Transverse colon (tissue), 4 donors: ENCODE measurements at regions not wholly inside any gene's neighbourhood (a gene's known extent, or its start where the extent isn't known, plus 50 kb on each side); places are given as distances from the start of the nearest gene placed in this dataset.
"Not testable (repeated sequence)": the region's sequence is repeated elsewhere in the genome, so short reads cannot be mapped to it uniquely, and the experiment has no call there.

Source experiments
- DNase-seq: peaks from one replicate; pipeline ENCODE4 v3.0.0-alpha.2; 2019
- H3K27ac ChIP-seq, 4 donors: fragments of 200-600 bp; sonication (generic); 2 replicates each; pipeline ENCODE4 v1.5.1; 2016 to 2018; ENCODE audit warnings: inconsistent platforms in 4 of 4
- H3K27me3 ChIP-seq: fragments of 200-600 bp; sonication (generic); 2 replicates; pipeline ENCODE4 v1.5.1; 2017; ENCODE audit warnings: inconsistent platforms
- H3K36me3 ChIP-seq, 4 donors: fragments of 200-600 bp; sonication (generic); 2 replicates each; pipeline ENCODE4 v1.5.1; 2017 to 2019; ENCODE audit warnings: inconsistent platforms in 4 of 4
- H3K4me1 ChIP-seq, 4 donors: fragments of 200-600 bp; sonication (generic); 2 replicates each; pipeline ENCODE4 v1.5.1; 2017 to 2020; ENCODE audit warnings: inconsistent platforms in 4 of 4
- H3K4me3 ChIP-seq, 4 donors: fragments of 200-600 bp; sonication (generic); 1 replicate in 1 of 4; 2 replicates in 3 of 4; pipeline versions ENCODE4 v1.5.1 to v1.6.1; 2017 to 2019; ENCODE audit warnings: inconsistent platforms in 4 of 4
- H3K9me3 ChIP-seq, 2 donors: fragments of 200-600 bp; sonication (generic); 2 replicates each; pipeline ENCODE4 v1.5.1; 2017 to 2019; ENCODE audit warnings: inconsistent platforms in 2 of 2
- CTCF ChIP-seq, 5 experiments: fragments of 200-600 bp in 3 of 5; fragments of 450-650 bp in 2 of 5; sonication (generic) in 3 of 5; IDR thresholded peaks; 1 replicate in 2 of 5; 2 replicates in 3 of 5; pipeline ENCODE4 v1.5.1; 2016 to 2017; ENCODE audit warnings: antibody characterized with exemption in 5 of 5, inconsistent platforms in 3 of 5, mild to moderate bottlenecking in 2 of 5, moderate library complexity in 1 of 5
- EP300 ChIP-seq: sonication (generic); formaldehyde crosslinking; IDR thresholded peaks from one replicate; pipeline ENCODE4 v1.6.1; 2017; ENCODE audit warnings: antibody characterized with exemption, low read depth
- POLR2A ChIP-seq: fragments of 450-650 bp; IDR thresholded peaks from one replicate; pipeline ENCODE4 v1.6.1; 2016; ENCODE audit warnings: antibody characterized with exemption, mild to moderate bottlenecking, moderate library complexity
- POLR2AphosphoS5 ChIP-seq, 3 donors: sonication (generic); formaldehyde crosslinking; IDR thresholded peaks; one replicate each; pipeline ENCODE4 v1.6.1; 2016; ENCODE audit warnings: antibody characterized with exemption in 3 of 3
- WGBS, 2 donors: methylation state at CpG; one replicate each; pipeline ENCODE4 v1.1.5; 2018; ENCODE audit warnings: low coverage in 1 of 2; 5-methylcytosine and 5-hydroxymethylcytosine counted together
- in situ Hi-C, 4 donors: fragments of 200-750 bp; cut with MboI; loops; one replicate each; pipeline versions ENCODE4 v1.15.0 to v1.15.1; 2017; ENCODE audit warnings: low sequenced_read_pairs in 3 of 4, low pct_ligation_motif_present in 1 of 4, low pct_unique_long_range_greater_than_20kb in 1 of 4
- intact Hi-C: fragments of 100-400 bp; cut with DNase I; formaldehyde crosslinking; loops from one replicate; pipeline ENCODE4 v1.15.1; 2023; ENCODE audit warnings: low total_unique reads

GRCh38 chr20:1754749-1755148 lies 97.2 kb upstream of the SIRPG start:
- no peak overlapping the region for H3K4me3 ChIP-seq
- H3K27me3 ChIP-seq, result no peaks in the 10 kb centered on the region
- H3K4me1 ChIP-seq, result peaks cover 0 to 32% (median 13%) of the 10 kb centered on the region in 4 donors
- intact Hi-C loops, result no loop called here
- 83 to 95% methylated on average over 4 of the region's 4 CpGs for WGBS, 2 donors
- no peak for DNase-seq
- H3K27ac ChIP-seq, result no peak overlapping the region
- no peaks in the 10 kb centered on the region for H3K9me3 ChIP-seq
- TF ChIP-seq EP300 (no peak), POLR2AphosphoS5 (IDR thresholded peaks at IDR 0.05) (no peak), POLR2A (no peak), CTCF (IDR thresholded peaks at IDR 0.05) (no peak)
- H3K36me3 ChIP-seq, result no peaks in the 10 kb centered on the region
- in situ Hi-C loops, result loop anchor here in 1 of 4 donors (25.0 kb wide), 2 partner anchors 242 to 408 kb away; no protein-coding TSS in a partner anchor

- H3K27ac ChIP-seq, result no peak overlapping the region
- no peaks in the 10 kb centered on the region for H3K36me3 ChIP-seq
- no peak for DNase-seq
- in situ Hi-C loops, result loop anchor here in 1 of 4 donors (25.0 kb wide), 2 partner anchors 242 to 408 kb away; no protein-coding TSS in a partner anchor
- TF ChIP-seq POLR2AphosphoS5 (IDR thresholded peaks at IDR 0.05), result no peak
- TF ChIP-seq POLR2A, result no peak
- TF ChIP-seq CTCF (IDR thresholded peaks at IDR 0.05), result no peak
- no peak for TF ChIP-seq EP300
- H3K9me3 ChIP-seq, result no peaks in the 10 kb centered on the region
- H3K27me3 ChIP-seq, result no peaks in the 10 kb centered on the region
- 67 to 91% methylated on average over 2 of the region's 2 CpGs for WGBS, 2 donors
- H3K4me3 ChIP-seq, result no peak overlapping the region
- intact Hi-C loops, result no loop called here
- peaks cover 0 to 28% (median 13%) of the 10 kb centered on the region in 4 donors for H3K4me1 ChIP-seq
These were observed 96.7 kb upstream of the SIRPG start for GRCh38 chr20:1754306-1754705.

GRCh38 chr20:1752045-1752444 lies 94.5 kb upstream of the SIRPG start:
- H3K4me1 ChIP-seq, result peaks cover 0 to 6% (median 5%) of the 10 kb centered on the region in 4 donors
- no peak overlapping the region for H3K4me3 ChIP-seq
- DNase-seq, result no peak
- in situ Hi-C loops, result loop anchor here in 1 of 4 donors (25.0 kb wide), 2 partner anchors 240 to 410 kb away; no protein-coding TSS in a partner anchor
- H3K27me3 ChIP-seq, result no peaks in the 10 kb centered on the region
- no peaks in the 10 kb centered on the region for H3K9me3 ChIP-seq
- TF ChIP-seq POLR2A, result no peak
- no peaks in the 10 kb centered on the region for H3K36me3 ChIP-seq
- no peak overlapping the region for H3K27ac ChIP-seq
- intact Hi-C loops, result no loop called here

GRCh38 chr20:1748777-1749176 lies 91.2 kb upstream of the SIRPG start:
- no peaks in the 10 kb centered on the region for H3K27me3 ChIP-seq
- H3K4me1 ChIP-seq, result no peaks in the 10 kb centered on the region
- no peak overlapping the region for H3K4me3 ChIP-seq
- in situ Hi-C loops (no loop called here), intact Hi-C loops (no loop called here)
- TF ChIP-seq CTCF (IDR thresholded peaks at IDR 0.05), result no peak
- no peak for TF ChIP-seq POLR2A
- no peak for TF ChIP-seq EP300
- no peak for TF ChIP-seq POLR2AphosphoS5 (IDR thresholded peaks at IDR 0.05)
- no peaks in the 10 kb centered on the region for H3K36me3 ChIP-seq
- DNase-seq, result no peak
- H3K27ac ChIP-seq, result no peak overlapping the region
- H3K9me3 ChIP-seq, result no peaks in the 10 kb centered on the region

- no peak for DNase-seq
- Histone ChIP-seq H3K4me1 (no peaks in the 10 kb centered on the region), H3K4me3 (no peak overlapping the region), H3K27me3 (no peaks in the 10 kb centered on the region), H3K27ac (no peak overlapping the region), H3K9me3 (no peaks in the 10 kb centered on the region), H3K36me3 (no peaks in the 10 kb centered on the region)
- TF ChIP-seq POLR2A, result no peak
- TF ChIP-seq POLR2AphosphoS5 (IDR thresholded peaks at IDR 0.05), result no peak
- no peak for TF ChIP-seq EP300
- TF ChIP-seq CTCF (IDR thresholded peaks at IDR 0.05), result no peak
- in situ Hi-C loops, result no loop called here
- 33 to 66% methylated on average over 3 of the region's 3 CpGs for WGBS, 2 donors
- intact Hi-C loops, result no loop called here
These were observed 90.5 kb upstream of the SIRPG start for GRCh38 chr20:1747953-1748577.

GRCh38 chr20:1742049-1742434 lies 84.5 kb upstream of the SIRPG start:
- intact Hi-C loops, H3K9me3 ChIP-seq, H3K4me3 ChIP-seq, H3K4me1 ChIP-seq, H3K36me3 ChIP-seq, DNase-seq, H3K27ac ChIP-seq, H3K27me3 ChIP-seq, in situ Hi-C loops: not testable (repeated sequence)
- WGBS, 2 donors, result 56 to 68% methylated on average over 2 to 4 of the region's 4 CpGs
